GM19328 (cell line): ENCODE measurements at regions not wholly inside any gene's neighbourhood (a gene's known extent, or its start where the extent isn't known, plus 50 kb on each side); places are given as distances from the start of the nearest gene placed in this dataset.
"Not testable (repeated sequence)": the region's sequence is repeated elsewhere in the genome, so short reads cannot be mapped to it uniquely, and the experiment has no call there.

Experiments used
- ATAC-seq: cut with Tn5 transposase; IDR thresholded peaks from one replicate; pipeline ENCODE4 v1.9.1; 2021; ENCODE audit warnings: mild to moderate bottlenecking, moderate library complexity; ENCODE audit not compliant: unreplicated experiment

- ATAC-seq, result no peak
Observed at GRCh38 chr21:23853796-23854379, 1753.4 kb downstream of the MRPL39 start.

- no peak for ATAC-seq
Observed at GRCh38 chr21:23837564-23837963, 1769.7 kb downstream of the MRPL39 start.

- no peak for ATAC-seq
Observed at GRCh38 chr21:23822760-23823159, 1784.5 kb downstream of the MRPL39 start.

GRCh38 chr21:23817337-23817736 is 1789.9 kb downstream of the MRPL39 start:
- no peak for ATAC-seq

- no peak for ATAC-seq
Observed at GRCh38 chr21:23812485-23812884, 1794.8 kb downstream of the MRPL39 start.

- ATAC-seq, result no peak
Observed at GRCh38 chr21:23811805-23812204, 1795.5 kb downstream of the MRPL39 start.

- no peak for ATAC-seq
Observed at GRCh38 chr21:23809573-23809972, 1797.7 kb downstream of the MRPL39 start.

GRCh38 chr21:23806966-23807548 is 1800.2 kb downstream of the MRPL39 start:
- not testable (repeated sequence) for ATAC-seq

GRCh38 chr21:23804866-23805265 is 1802.4 kb downstream of the MRPL39 start:
- no peak for ATAC-seq

- no peak for ATAC-seq
Observed at GRCh38 chr21:23801292-23801691, 1806.0 kb downstream of the MRPL39 start.

GRCh38 chr21:23799376-23799775 is 1807.9 kb downstream of the MRPL39 start:
- ATAC-seq, result no peak

- no peak for ATAC-seq
Observed at GRCh38 chr21:23792300-23792699, 1815.0 kb downstream of the MRPL39 start.

- no peak for ATAC-seq
Observed at GRCh38 chr21:23789864-23790263, 1817.4 kb downstream of the MRPL39 start.

- no peak for ATAC-seq
Observed at GRCh38 chr21:23780326-23780725, 1827.0 kb downstream of the MRPL39 start.

- ATAC-seq, result no peak
Observed at GRCh38 chr21:23743821-23744220, 1863.5 kb downstream of the MRPL39 start.

- ATAC-seq, result no peak
Observed at GRCh38 chr21:23740463-23740862, 1866.8 kb downstream of the MRPL39 start.

GRCh38 chr21:23732776-23733175 is 1874.5 kb downstream of the MRPL39 start:
- no peak for ATAC-seq

- no peak for ATAC-seq
Observed at GRCh38 chr21:23729331-23729730, 1878.0 kb downstream of the MRPL39 start.

GRCh38 chr21:23725576-23725975 is 1881.7 kb downstream of the MRPL39 start:
- no peak for ATAC-seq

GRCh38 chr21:23718446-23719285 is 1888.6 kb downstream of the MRPL39 start:
- no peak for ATAC-seq

GRCh38 chr21:23712166-23712565 is 1895.1 kb downstream of the MRPL39 start:
- no peak for ATAC-seq

- no peak for ATAC-seq
Observed at GRCh38 chr21:23706431-23706830, 1900.8 kb downstream of the MRPL39 start.
